CD4-positive, alpha-beta T cell (primary cell): ENCODE measurements at regions not wholly inside any gene's neighbourhood (a gene's known extent, or its start where the extent isn't known, plus 50 kb on each side); places are given as distances from the start of the nearest gene placed in this dataset.

ENCODE experiments used
- ATAC-seq: fragments of 200-7000 bp; cut with Tn5 transposase; one replicate; pipeline ENCODE4 v1.10.0; 2022; ENCODE audit warnings: mild to moderate bottlenecking; ENCODE audit not compliant: poor library complexity
- CTCF ChIA-PET: fragments of 350-600 bp; sonication (Branson Sonifier 250); formaldehyde crosslinking; loops from one replicate; lab custom pipeline; 2021; ENCODE audit warnings: antibody characterized with exemption, inconsistent platforms; lab: Charles Lee
- POLR2A ChIA-PET: fragments of 350-600 bp; sonication (Branson Sonifier 250); formaldehyde crosslinking; loops from one replicate; lab custom pipeline; 2021; ENCODE audit warnings: antibody characterized with exemption, inconsistent platforms; lab: Charles Lee
- DNase-seq, 14 experiments: peaks; one replicate each; pipeline ENCODE4 v3.0.0-alpha.2; 2013 to 2020; ENCODE audit warnings: mixed read lengths in 2 of 14
- H3K27ac ChIP-seq, 2 donors: one replicate each; pipeline versions ENCODE4 v1.5.1 to v1.7.0; 2013; ENCODE audit warnings: low read length in 2 of 2, low read depth in 1 of 2, mild to moderate bottlenecking in 1 of 2
- H3K27me3 ChIP-seq, 2 experiments: 1 replicate in 1 of 2; 2 replicates in 1 of 2; pipeline versions ENCODE4 v1.6.1 to v1.7.0; 2013; ENCODE audit warnings: low read length in 2 of 2, control low read depth in 1 of 2, mild to moderate bottlenecking in 1 of 2, moderate library complexity in 1 of 2; ENCODE audit not compliant: insufficient read depth in 2 of 2, control insufficient read depth in 1 of 2
- H3K36me3 ChIP-seq: one replicate; pipeline ENCODE4 v1.6.1; 2013; ENCODE audit warnings: low read length, control low read depth; ENCODE audit not compliant: insufficient read depth
- H3K4me1 ChIP-seq: one replicate; pipeline ENCODE4 v1.6.1; 2013; ENCODE audit warnings: low read length, control low read depth; ENCODE audit not compliant: insufficient read depth
- H3K4me3 ChIP-seq: one replicate; pipeline ENCODE4 v1.5.1; 2013; ENCODE audit warnings: mild to moderate bottlenecking, low read length, moderate library complexity
- H3K9me3 ChIP-seq, 2 experiments: 1 replicate in 1 of 2; 2 replicates in 1 of 2; pipeline versions ENCODE4 v1.6.1 to v1.7.0; 2013; ENCODE audit warnings: low read length in 2 of 2, mild to moderate bottlenecking in 2 of 2, control low read depth in 1 of 2, moderate library complexity in 1 of 2; ENCODE audit not compliant: control insufficient read depth in 1 of 2, insufficient read depth in 1 of 2
- H3K27ac Mint-ChIP-seq: one replicate; pipeline ENCODE4 v1.8.0; 2020; ENCODE audit warnings: mixed read lengths
- H3K27me3 Mint-ChIP-seq: one replicate; pipeline ENCODE4 v1.8.0; 2021; ENCODE audit warnings: mixed read lengths
- H3K36me3 Mint-ChIP-seq: one replicate; pipeline ENCODE4 v1.8.0; 2021; ENCODE audit warnings: low read depth, mixed read lengths
- H3K4me1 Mint-ChIP-seq: one replicate; pipeline ENCODE4 v1.8.0; 2021; ENCODE audit warnings: low read depth, mixed read lengths
- H3K4me3 Mint-ChIP-seq: one replicate; pipeline ENCODE4 v1.8.0; 2020; ENCODE audit warnings: mild to moderate bottlenecking, mixed read lengths
- H3K9me3 Mint-ChIP-seq: one replicate; pipeline ENCODE4 v1.8.0; 2020; ENCODE audit warnings: mixed read lengths
- CTCF ChIP-seq: fragments of 200-600 bp; IDR thresholded peaks from one replicate; pipeline ENCODE4 v1.8.0; 2022; ENCODE audit warnings: antibody characterized with exemption, mild to moderate bottlenecking
- intact Hi-C, 2 experiments: fragments of 100-400 bp; cut with DNase I in 1 of 2; cut with micrococcal nuclease in 1 of 2; formaldehyde crosslinking; loops; one replicate each; pipeline versions ENCODE4 v1.15.1 to v1.9.0; 2023 to 2025; cut with DNase I, micrococcal nuclease

- ATAC-seq: no peak
- Histone ChIP-seq H3K27ac (no peak overlapping the region), H3K4me1 (peaks cover 15% of the 10 kb centered on the region), H3K9me3 (no peaks in the 10 kb centered on the region), H3K4me3 (no peak overlapping the region), H3K27me3 (no peaks in the 10 kb centered on the region), H3K36me3 (no peaks in the 10 kb centered on the region)
- Mint-ChIP-seq H3K9me3 (no peaks in the 10 kb centered on the region), H3K27me3 (no peaks in the 10 kb centered on the region), H3K27ac (no peak overlapping the region), H3K36me3 (no peaks in the 10 kb centered on the region), H3K4me3 (no peak overlapping the region), H3K4me1 (peaks cover 19% of the 10 kb centered on the region)
- CTCF ChIA-PET: no interaction called here
- no peak for DNase-seq
- TF ChIP-seq CTCF: no peak
- POLR2A ChIA-PET: no interaction called here
- intact Hi-C loops: loop anchor here in 1 of 2 experiments (2.0 kb wide), 1 partner anchor 17 kb away; no protein-coding TSS in a partner anchor
Observed at GRCh38 chr13:44257796-44258195, 115.8 kb upstream of the SERP2 start.

GRCh38 chr13:44259045-44260027, 114.3 kb upstream of the SERP2 start:
- Mint-ChIP-seq H3K4me1 (peaks cover 19% of the 10 kb centered on the region), H3K9me3 (no peaks in the 10 kb centered on the region), H3K27me3 (peaks cover under 1% of the 10 kb centered on the region), H3K4me3 (peak overlapping the region; percentile 58), H3K36me3 (no peaks in the 10 kb centered on the region), H3K27ac (peak overlapping the region; percentile 65)
- Histone ChIP-seq H3K27me3 (no peaks in the 10 kb centered on the region), H3K4me1 (peaks cover 15% of the 10 kb centered on the region), H3K36me3 (no peaks in the 10 kb centered on the region), H3K9me3 (no peaks in the 10 kb centered on the region), H3K27ac (no peak overlapping the region), H3K4me3 (peak overlapping the region; percentile 8)
- DNase-seq (peak; percentile 13 to 76 (median 64)), ATAC-seq (peak; percentile 82)
- no peak for TF ChIP-seq CTCF
- ChIA-PET POLR2A (interaction anchor here (0.7 to 1.0 kb wide), 2 partner anchors 15 to 34 kb away, joined by 3 to 8 read pairs; no protein-coding TSS in a partner anchor), CTCF (interaction anchor here (0.7 to 1.0 kb wide), 2 partner anchors 15 to 18 kb away, joined by 3 to 5 read pairs; no protein-coding TSS in a partner anchor)
- intact Hi-C loops: loop anchor here in 1 of 2 experiments (2.0 kb wide), 1 partner anchor 15 kb away; no protein-coding TSS in a partner anchor

DNA sequence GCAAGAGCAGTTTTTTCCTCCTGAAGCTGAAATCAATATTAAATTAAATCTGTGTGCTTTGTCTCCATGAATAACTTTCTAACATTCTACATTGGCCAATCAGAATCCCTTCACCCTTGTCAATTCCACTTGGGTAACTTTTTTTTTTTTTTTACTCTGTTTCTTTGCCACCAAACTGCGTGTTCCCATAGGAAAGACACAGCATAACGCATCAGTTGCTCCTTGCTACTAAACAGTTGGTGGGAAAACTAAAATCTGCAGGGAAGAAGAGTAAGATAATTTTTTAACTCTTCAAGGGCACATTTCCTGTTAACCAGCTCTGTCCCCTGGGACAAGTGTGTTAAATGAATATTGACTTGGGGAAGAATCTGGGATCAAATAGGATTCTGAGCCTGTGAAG, 113.3 kb upstream of the SERP2 start:
- H3K27me3 ChIP-seq: no peaks in the 10 kb centered on the region
- no peaks in the 10 kb centered on the region for H3K9me3 ChIP-seq
- H3K27ac ChIP-seq: no peak overlapping the region
- peaks cover 15% of the 10 kb centered on the region for H3K4me1 ChIP-seq
- no peaks in the 10 kb centered on the region for H3K36me3 ChIP-seq
- ChIA-PET CTCF (interaction anchor here (0.7 kb wide), 1 partner anchor 19 kb away, joined by 3 read pairs; no protein-coding TSS in a partner anchor), POLR2A (no interaction called here)
- Mint-ChIP-seq H3K9me3 (no peaks in the 10 kb centered on the region), H3K4me1 (peaks cover 19% of the 10 kb centered on the region), H3K36me3 (no peaks in the 10 kb centered on the region), H3K27ac (no peak overlapping the region), H3K4me3 (no peak overlapping the region), H3K27me3 (peaks cover 4% of the 10 kb centered on the region)
- intact Hi-C loops: no loop called here
- DNase-seq (no peak), ATAC-seq (no peak)
- no peak overlapping the region for H3K4me3 ChIP-seq
- no peak for TF ChIP-seq CTCF
